ENCODE measurements at regions not wholly inside any gene's neighbourhood (a gene's known extent, or its start where the extent isn't known, plus 50 kb on each side); places are given as distances from the start of the nearest gene placed in this dataset.

GRCh38 chr5:83871533-83872395 is 151.1 kb upstream of the HAPLN1 start:
- ChIA-PET CTCF (ENCODE audit: low intra/inter-chr PET ratio) (no interaction called here), POLR2A (no interaction called here)
- DNase-seq (ENCODE audit: extremely low read depth in 1 of 4, low spot score in 3 of 4) (no peak), FAIRE-seq (no peak), ATAC-seq (no peak)
- 1% methylated on average over 6 of the region's 6 CpGs for WGBS (ENCODE audit: insufficient coverage, low coverage, missing lambda C conversion rate)
- TF ChIP-seq SAP30 (IDR thresholded peaks at IDR 0.05; ENCODE audit: borderline replicate concordance, insufficient read depth, low read depth, low read length, poor library complexity, severe bottlenecking) (no peak), U2AF2 (optimal IDR thresholded peaks at IDR 0.05; ENCODE audit: low read depth, low read length) (no peak), TSHZ1 (CRISPR knock-in tag; IDR thresholded peaks at IDR 0.05) (no peak), DIDO1 (tag; IDR thresholded peaks at IDR 0.05; ENCODE audit: low read depth) (no peak)
- no peak overlapping the region for H2AFZ ChIP-seq (ENCODE audit: low read depth, low read length)
- H3K27ac ChIP-seq (ENCODE audit: extremely low read depth, low read depth, low read length) = no peak overlapping the region
- no peaks in the 10 kb centered on the region for H3K36me3 ChIP-seq (ENCODE audit: control insufficient read depth, insufficient read depth, low read length)
- no peak overlapping the region for H3K4me3 ChIP-seq
- H4K20me1 ChIP-seq (replicated peaks; ENCODE audit: control insufficient read depth, insufficient read depth, low read length) = no peaks in the 10 kb centered on the region
- H3K79me2 ChIP-seq (ENCODE audit: control insufficient read depth, insufficient read depth, low read length) = no peaks in the 10 kb centered on the region
- H3K9ac ChIP-seq (ENCODE audit: insufficient read depth in 1 of 2, low read depth in 2 of 2, low read length in 2 of 2) = no peak overlapping the region
- H3K27me3 ChIP-seq (ENCODE audit: control insufficient read depth in 2 of 2, insufficient read depth in 2 of 2, low read length in 2 of 2) = no peaks in the 10 kb centered on the region
- no TSS peak for BruUV-seq (replicated peaks)
- H3K4me1 ChIP-seq (replicated peaks in 1 of 2; ENCODE audit: control insufficient read depth in 2 of 2, insufficient read depth in 2 of 2, low read length in 2 of 2) = no peaks in the 10 kb centered on the region
- H3K9me3 ChIP-seq (replicated peaks; ENCODE audit: control insufficient read depth, insufficient read depth, low read depth, low read length) = no peaks in the 10 kb centered on the region
- intact Hi-C loops (cut with micrococcal nuclease) = no loop called here
- H3K9me1 ChIP-seq (ENCODE audit: control insufficient read depth, insufficient read depth, low read length) = no peaks in the 10 kb centered on the region
- in situ Hi-C loops (cut with MboI) = no loop called here
- H3K4me2 ChIP-seq (ENCODE audit: insufficient read depth, low read length) = no peak overlapping the region
